HG03175 (cell line): ENCODE measurements at regions not wholly inside any gene's neighbourhood (a gene's known extent, or its start where the extent isn't known, plus 50 kb on each side); places are given as distances from the start of the nearest gene placed in this dataset.
"Not testable (repeated sequence)": the region's sequence is repeated elsewhere in the genome, so short reads cannot be mapped to it uniquely, and the experiment has no call there.

ENCODE experiments used
- ATAC-seq: cut with Tn5 transposase; IDR thresholded peaks from one replicate; pipeline ENCODE4 v1.9.1; 2021; ENCODE audit warnings: mild to moderate bottlenecking, moderate library complexity; ENCODE audit not compliant: unreplicated experiment

GRCh38 chr6:21874372-21874771 lies 280.8 kb downstream of the SOX4 start:
- ATAC-seq = no peak

- ATAC-seq = not testable (repeated sequence)
These were observed 283.5 kb downstream of the SOX4 start for GRCh38 chr6:21877037-21877436.

GRCh38 chr6:21880249-21880648 lies 286.7 kb downstream of the SOX4 start:
- ATAC-seq = not testable (repeated sequence)

- ATAC-seq = no peak
These were observed 288.5 kb downstream of the SOX4 start for GRCh38 chr6:21881969-21882465.

GRCh38 chr6:21883595-21884328 lies 290.2 kb downstream of the SOX4 start:
- no peak for ATAC-seq

GRCh38 chr6:21885111-21885510 lies 291.6 kb downstream of the SOX4 start:
- no peak for ATAC-seq

GRCh38 chr6:21885532-21886114 lies 292.1 kb downstream of the SOX4 start:
- ATAC-seq = no peak

- ATAC-seq = no peak
These were observed 293.1 kb downstream of the SOX4 start for GRCh38 chr6:21886542-21887151.

- no peak for ATAC-seq
These were observed 294.0 kb downstream of the SOX4 start for GRCh38 chr6:21887231-21888185.

GRCh38 chr6:21891080-21891479 lies 297.5 kb downstream of the SOX4 start:
- no peak for ATAC-seq

- ATAC-seq = no peak
These were observed 300.2 kb downstream of the SOX4 start for GRCh38 chr6:21893793-21894192.

GRCh38 chr6:21895555-21895954 lies 302.0 kb downstream of the SOX4 start:
- ATAC-seq = no peak

- ATAC-seq = no peak
These were observed 304.7 kb downstream of the SOX4 start for GRCh38 chr6:21898107-21898796.

GRCh38 chr6:21899708-21900107 lies 306.2 kb downstream of the SOX4 start:
- no peak for ATAC-seq

- ATAC-seq = no peak
These were observed 307.2 kb downstream of the SOX4 start for GRCh38 chr6:21900730-21901129.

GRCh38 chr6:21902628-21903169 lies 309.1 kb downstream of the SOX4 start:
- ATAC-seq = no peak

- ATAC-seq = no peak
These were observed 312.0 kb downstream of the SOX4 start for GRCh38 chr6:21905531-21905930.

GRCh38 chr6:21906826-21907225 lies 313.3 kb downstream of the SOX4 start:
- no peak for ATAC-seq

- no peak for ATAC-seq
These were observed 313.7 kb downstream of the SOX4 start for GRCh38 chr6:21907291-21907690.
